GM12878 (cell line): ENCODE measurements at regions not wholly inside any gene's neighbourhood (a gene's known extent, or its start where the extent isn't known, plus 50 kb on each side); places are given as distances from the start of the nearest gene placed in this dataset.

Experiments
- ATAC-seq: fragments of 200-7000 bp; cut with Tn5 transposase; 3 replicates; pipeline ENCODE4 v1.9.1; 2020; ENCODE audit warnings: mild to moderate bottlenecking, moderate library complexity
- BruUV-seq: library from RNA; stranded (reverse); fragments of 400-500 nt; replicated peaks from 2 replicates; lab custom pipeline; 2021; lab: Mats Ljungman, UMichigan
- CTCF ChIA-PET: fragments of 300-600 bp; sonication (Branson Sonifier 250); formaldehyde crosslinking; extraction: SDS; loops from one replicate; lab custom pipeline; 2021; ENCODE audit warnings: inconsistent platforms; lab: Yijun Ruan, JAX
- POLR2A ChIA-PET: fragments of 350-600 bp; formaldehyde crosslinking; extraction: SDS; loops from one replicate; lab custom pipeline; 2021; ENCODE audit warnings: inconsistent platforms; lab: Charles Lee
- RAD21 ChIA-PET: fragments of 300-600 bp; sonication (Branson Sonifier 250); formaldehyde crosslinking; loops from one replicate; lab custom pipeline; 2023; ENCODE audit warnings: antibody characterized with exemption; ENCODE audit not compliant: unreplicated experiment; lab: Charles Lee
- SMC1A ChIA-PET: fragments of 300-600 bp; sonication (Branson Sonifier 250); formaldehyde crosslinking; loops from one replicate; lab custom pipeline; 2023; ENCODE audit not compliant: unreplicated experiment, uncharacterized antibody; lab: Charles Lee
- DNase-seq: peaks from one replicate; pipeline ENCODE4 v3.0.0-alpha.2; 2011; ENCODE audit warnings: low read depth, low spot score
- FAIRE-seq: peaks from 3 replicates; lab custom pipeline; 2011; peaks lifted over from hg19 to GRCh38; lab: Jason Lieb, UNC
- H2AFZ ChIP-seq: 2 replicates; pipeline ENCODE4 v1.6.0; 2011; ENCODE audit warnings: low read depth, low read length, control low read depth; ENCODE audit not compliant: control insufficient read depth
- H3K27ac ChIP-seq: 2 replicates; pipeline ENCODE4 v1.5.1; 2011; ENCODE audit warnings: control low read depth; ENCODE audit not compliant: control insufficient read depth, insufficient read depth
- H3K27me3 ChIP-seq, 2 experiments: replicated peaks in 1 of 2; 2 replicates each; pipeline versions ENCODE4 v1.6.0 to v1.6.1; 2011; ENCODE audit warnings: low read length in 1 of 2; ENCODE audit not compliant: control insufficient read depth in 2 of 2, insufficient read depth in 2 of 2
- H3K36me3 ChIP-seq, 2 experiments: 2 replicates each; pipeline ENCODE4 v1.5.1; 2011; ENCODE audit warnings: low read length in 1 of 2; ENCODE audit not compliant: control insufficient read depth in 2 of 2, insufficient read depth in 2 of 2
- H3K4me1 ChIP-seq: 2 replicates; pipeline ENCODE4 v1.6.1; 2011; ENCODE audit warnings: mild to moderate bottlenecking, low read length, moderate library complexity, mixed read lengths; ENCODE audit not compliant: control insufficient read depth, insufficient read depth
- H3K4me2 ChIP-seq: 2 replicates; pipeline ENCODE4 v1.6.0; 2011; ENCODE audit warnings: control low read depth; ENCODE audit not compliant: control insufficient read depth, insufficient read depth
- H3K4me3 ChIP-seq: fragments of 200-600 bp; sonication (generic); 2 replicates; pipeline ENCODE4 v1.5.1; 2016
- H3K79me2 ChIP-seq: 2 replicates; pipeline ENCODE4 v1.6.0; 2011; ENCODE audit warnings: low read length; ENCODE audit not compliant: control insufficient read depth, insufficient read depth
- H3K9ac ChIP-seq: 2 replicates; pipeline ENCODE4 v1.8.0; 2011; ENCODE audit warnings: low read length, control low read depth, mixed read lengths; ENCODE audit not compliant: control insufficient read depth, insufficient read depth
- H3K9me3 ChIP-seq: replicated peaks from 3 replicates; pipeline ENCODE4 v1.5.1; 2011; ENCODE audit warnings: mild to moderate bottlenecking, low read length; ENCODE audit not compliant: control insufficient read depth, insufficient read depth
- H4K20me1 ChIP-seq: 2 replicates; pipeline ENCODE4 v1.6.0; 2011; ENCODE audit not compliant: control insufficient read depth, insufficient read depth
- MYB ChIP-seq: fragments of 150-350 bp; IDR thresholded peaks from 2 replicates; pipeline ENCODE4 v1.6.1; 2014; ENCODE audit warnings: mild to moderate bottlenecking, low read depth, low read length, borderline replicate concordance
- NR2F1 ChIP-seq: fragments of 450-650 bp; conservative IDR thresholded peaks from 2 replicates; pipeline ENCODE4 v1.6.1; 2017; ENCODE audit warnings: mild to moderate bottlenecking
- WGBS: methylation state at CpG from one replicate; pipeline ENCODE4 v1.1.6; 2016; ENCODE audit warnings: low lambda C conversion rate; ENCODE audit not compliant: insufficient replicate concordance, insufficient coverage; ENCODE audit errors: missing lambda C conversion rate; 5-methylcytosine and 5-hydroxymethylcytosine counted together
- in situ Hi-C: fragments of 300-500 bp; cut with MboI; formaldehyde crosslinking; loops from 9 replicates; pipeline ENCODE4 v1.14.3; 2018; ENCODE audit warnings: mixed read lengths
- intact Hi-C: fragments of 100-400 bp; cut with micrococcal nuclease; formaldehyde crosslinking; loops from one replicate; pipeline ENCODE4 v1.14.2; 2022; ENCODE audit not compliant: unreplicated experiment

- FAIRE-seq (no peak), DNase-seq (no peak), ATAC-seq (no peak)
- H3K4me1 ChIP-seq: no peaks in the 10 kb centered on the region
- H3K27ac ChIP-seq: no peak overlapping the region
- in situ Hi-C loops: no loop called here
- CTCF ChIA-PET: no interaction called here
- H4K20me1 ChIP-seq: no peaks in the 10 kb centered on the region
- H3K4me3 ChIP-seq: no peak overlapping the region
- peaks cover 5% of the 10 kb centered on the region; the same call in 1 of the 3 replicates for H3K9me3 ChIP-seq
- intact Hi-C loops: no loop called here
- POLR2A ChIA-PET: no interaction called here
- no peak overlapping the region for H3K4me2 ChIP-seq
- no peaks in the 10 kb centered on the region for H3K79me2 ChIP-seq
- no peaks in the 10 kb centered on the region for H3K36me3 ChIP-seq
- H3K9ac ChIP-seq: no peak overlapping the region
- TF ChIP-seq NR2F1: no peak
- WGBS: 70% methylated on average over 10 of the region's 10 CpGs
- RAD21 ChIA-PET: interaction anchor here (1.5 kb wide), 1 partner anchor 10 kb away, joined by 3 read pairs; no protein-coding TSS in a partner anchor
- BruUV-seq: no TSS peak
- H2AFZ ChIP-seq: no peak overlapping the region
- SMC1A ChIA-PET: interaction anchor here (1.2 kb wide), 1 partner anchor 30 kb away, joined by 4 read pairs; no protein-coding TSS in a partner anchor
- no peaks in the 10 kb centered on the region for H3K27me3 ChIP-seq
Observed at GRCh38 chr20:17887331-17888030, 81.1 kb downstream of the SNX5 start.

- intact Hi-C loops: no loop called here
- Histone ChIP-seq H3K4me2 (no peak overlapping the region), H3K9me3 (peaks cover 5% of the 10 kb centered on the region; the same call in 1 of the 3 replicates), H3K27me3 (no peaks in the 10 kb centered on the region), H3K4me3 (no peak overlapping the region), H3K27ac (no peak overlapping the region), H4K20me1 (no peaks in the 10 kb centered on the region), H3K4me1 (no peaks in the 10 kb centered on the region), H2AFZ (no peak overlapping the region), H3K79me2 (no peaks in the 10 kb centered on the region), H3K36me3 (no peaks in the 10 kb centered on the region), H3K9ac (no peak overlapping the region)
- RAD21 ChIA-PET: interaction anchor here (2.0 to 2.9 kb wide), 2 partner anchors 10 to 204 kb away, joined by 8 to 11 read pairs; partner anchors contain the start of gene RRBP1
- in situ Hi-C loops: no loop called here
- TF ChIP-seq MYB: no peak
- no TSS peak for BruUV-seq
- WGBS: 41% methylated on average over 4 of the region's 4 CpGs
- FAIRE-seq (no peak), ATAC-seq (no peak), DNase-seq (no peak)
- POLR2A ChIA-PET: no interaction called here
- CTCF ChIA-PET: interaction anchor here (1.1 to 2.4 kb wide), 2 partner anchors 16 to 203 kb away, joined by 3 to 8 read pairs; partner anchors contain the start of gene RRBP1
- SMC1A ChIA-PET: interaction anchor here (1.0 to 2.2 kb wide), 2 partner anchors 9 to 28 kb away, joined by 5 to 10 read pairs; no protein-coding TSS in a partner anchor
Observed at GRCh38 chr20:17885544-17885943, 83.0 kb downstream of the SNX5 start.
